ENCODE measurements at regions not wholly inside any gene's neighbourhood (a gene's known extent, or its start where the extent isn't known, plus 50 kb on each side); places are given as distances from the start of the nearest gene placed in this dataset.
"Not testable (repeated sequence)": the region's sequence is repeated elsewhere in the genome, so short reads cannot be mapped to it uniquely, and the experiment has no call there.

- H3K27ac ChIP-seq = no peak overlapping the region
- no peak overlapping the region for H3K4me3 ChIP-seq (ENCODE audit: low read depth in 1 of 2, low read length in 1 of 2)
- no peaks in the 10 kb centered on the region for H3K27me3 ChIP-seq
- no peaks in the 10 kb centered on the region for H3K36me3 ChIP-seq
- no peaks in the 10 kb centered on the region for H3K9me3 ChIP-seq
- H3K4me1 ChIP-seq (ENCODE audit: control insufficient read depth in 1 of 2, insufficient read depth in 1 of 2, low read depth in 1 of 2, low read length in 1 of 2) = no peaks in the 10 kb centered on the region
- TF ChIP-seq CTCF (IDR thresholded peaks at IDR 0.05) = no peak
Observed at GRCh38 chr6:51049288-51049982, 230.8 kb downstream of the TFAP2B start.

- Histone ChIP-seq H3K4me3 (ENCODE audit: low read depth in 1 of 2, low read length in 1 of 2) (no peak overlapping the region), H3K36me3 (no peaks in the 10 kb centered on the region), H3K4me1 (ENCODE audit: control insufficient read depth in 1 of 2, insufficient read depth in 1 of 2, low read depth in 1 of 2, low read length in 1 of 2) (no peaks in the 10 kb centered on the region), H3K27me3 (no peaks in the 10 kb centered on the region), H3K9me3 (no peaks in the 10 kb centered on the region), H3K27ac (no peak overlapping the region)
- no peak for TF ChIP-seq CTCF (IDR thresholded peaks at IDR 0.05)
Observed at GRCh38 chr6:51049983-51050877, 231.6 kb downstream of the TFAP2B start.

- not testable (repeated sequence) for H3K4me1 ChIP-seq (ENCODE audit: control insufficient read depth in 1 of 2, insufficient read depth in 1 of 2, low read depth in 1 of 2, low read length in 1 of 2); H3K36me3 ChIP-seq; H3K27me3 ChIP-seq; H3K4me3 ChIP-seq (ENCODE audit: low read depth in 1 of 2, low read length in 1 of 2); H3K9me3 ChIP-seq; H3K27ac ChIP-seq
Observed at GRCh38 chr6:51052716-51053115, 234.0 kb downstream of the TFAP2B start.

- not testable (repeated sequence) for H3K36me3 ChIP-seq; H3K27ac ChIP-seq; H3K27me3 ChIP-seq; H3K4me1 ChIP-seq (ENCODE audit: control insufficient read depth in 1 of 2, insufficient read depth in 1 of 2, low read depth in 1 of 2, low read length in 1 of 2); H3K9me3 ChIP-seq; H3K4me3 ChIP-seq (ENCODE audit: low read depth in 1 of 2, low read length in 1 of 2)
Observed at GRCh38 chr6:51055316-51055715, 236.6 kb downstream of the TFAP2B start.

GRCh38 chr6:51057296-51057695 is 238.6 kb downstream of the TFAP2B start:
- no peaks in the 10 kb centered on the region for H3K36me3 ChIP-seq
- no peak overlapping the region for H3K27ac ChIP-seq
- no peak for TF ChIP-seq CTCF (IDR thresholded peaks at IDR 0.05)
- no peaks in the 10 kb centered on the region for H3K27me3 ChIP-seq
- H3K9me3 ChIP-seq = no peaks in the 10 kb centered on the region
- H3K4me3 ChIP-seq (ENCODE audit: low read depth in 1 of 2, low read length in 1 of 2) = no peak overlapping the region
- H3K4me1 ChIP-seq (ENCODE audit: control insufficient read depth in 1 of 2, insufficient read depth in 1 of 2, low read depth in 1 of 2, low read length in 1 of 2) = no peaks in the 10 kb centered on the region

- Histone ChIP-seq H3K4me1 (ENCODE audit: control insufficient read depth in 1 of 2, insufficient read depth in 1 of 2, low read depth in 1 of 2, low read length in 1 of 2) (no peaks in the 10 kb centered on the region), H3K4me3 (ENCODE audit: low read depth in 1 of 2, low read length in 1 of 2) (no peak overlapping the region), H3K27ac (no peak overlapping the region), H3K36me3 (no peaks in the 10 kb centered on the region), H3K9me3 (no peaks in the 10 kb centered on the region), H3K27me3 (no peaks in the 10 kb centered on the region)
- TF ChIP-seq CTCF (IDR thresholded peaks at IDR 0.05) = no peak
Observed at GRCh38 chr6:51060262-51060762, 241.6 kb downstream of the TFAP2B start.

Measured in neutrophil (primary cell).